G401.6 (cell line): ENCODE measurements at regions not wholly inside any gene's neighbourhood (a gene's known extent, or its start where the extent isn't known, plus 50 kb on each side); places are given as distances from the start of the nearest gene placed in this dataset.
"Not testable (repeated sequence)": the region's sequence is repeated elsewhere in the genome, so short reads cannot be mapped to it uniquely, and the experiment has no call there.

ENCODE experiments used
- FAIRE-seq: peaks from 2 replicates; lab custom pipeline; 2012; peaks lifted over from hg19 to GRCh38; lab: Jason Lieb, UNC

- no peak for FAIRE-seq
Observed at GRCh38 chr6:890995-891394, 198.1 kb upstream of the EXOC2 start.

- FAIRE-seq = no peak
Observed at GRCh38 chr6:890201-890600, 197.3 kb upstream of the EXOC2 start.

GRCh38 chr6:887583-888235 is 194.8 kb upstream of the EXOC2 start:
- no peak for FAIRE-seq

- FAIRE-seq = not testable (repeated sequence)
Observed at GRCh38 chr6:886116-886515, 193.2 kb upstream of the EXOC2 start.

- FAIRE-seq = no peak
Observed at GRCh38 chr6:885051-885590, 192.2 kb upstream of the EXOC2 start.

- FAIRE-seq = no peak
Observed at GRCh38 chr6:884570-884969, 191.6 kb upstream of the EXOC2 start.

- no peak for FAIRE-seq
Observed at GRCh38 chr6:882084-882598, 189.2 kb upstream of the EXOC2 start.

- no peak for FAIRE-seq
Observed at GRCh38 chr6:878179-878578, 185.2 kb upstream of the EXOC2 start.

GRCh38 chr6:875012-875411 is 182.1 kb upstream of the EXOC2 start:
- FAIRE-seq = no peak

GRCh38 chr6:872570-873125 is 179.7 kb upstream of the EXOC2 start:
- FAIRE-seq = no peak

- FAIRE-seq = no peak
Observed at GRCh38 chr6:871503-871902, 178.6 kb upstream of the EXOC2 start.

GRCh38 chr6:870096-870495 is 177.2 kb upstream of the EXOC2 start:
- FAIRE-seq = no peak

- FAIRE-seq = no peak
Observed at GRCh38 chr6:868201-868600, 175.3 kb upstream of the EXOC2 start.

GRCh38 chr6:867378-867777 is 174.4 kb upstream of the EXOC2 start:
- no peak for FAIRE-seq

- FAIRE-seq = no peak
Observed at GRCh38 chr6:866316-866715, 173.4 kb upstream of the EXOC2 start.

GRCh38 chr6:865846-866245 is 172.9 kb upstream of the EXOC2 start:
- FAIRE-seq = no peak

GRCh38 chr6:863831-864230 is 170.9 kb upstream of the EXOC2 start:
- no peak for FAIRE-seq

- not testable (repeated sequence) for FAIRE-seq
Observed at GRCh38 chr6:863127-863526, 170.2 kb upstream of the EXOC2 start.

- no peak for FAIRE-seq
Observed at GRCh38 chr6:859936-860335, 167.0 kb upstream of the EXOC2 start.

GRCh38 chr6:854406-855118 is 161.6 kb upstream of the EXOC2 start:
- FAIRE-seq = no peak

- not testable (repeated sequence) for FAIRE-seq
Observed at GRCh38 chr6:852216-852615, 159.3 kb upstream of the EXOC2 start.

GRCh38 chr6:849075-849506 is 156.2 kb upstream of the EXOC2 start:
- no peak for FAIRE-seq

GRCh38 chr6:845566-845965 is 152.6 kb upstream of the EXOC2 start:
- FAIRE-seq = no peak
